ENCODE measurements at regions not wholly inside any gene's neighbourhood (a gene's known extent, or its start where the extent isn't known, plus 50 kb on each side); places are given as distances from the start of the nearest gene placed in this dataset.

- no peak for TF ChIP-seq CTCF (conservative IDR thresholded peaks at IDR 0.05)
- DNase-seq, result no peak
Observed at GRCh38 chr7:49418963-49419362, 354.5 kb upstream of the VWC2 start.

GRCh38 chr7:49422564-49422963 is 350.9 kb upstream of the VWC2 start:
- Mint-ChIP-seq H3K4me3 (no peak overlapping the region), H3K4me1 (peaks cover 8% of the 10 kb centered on the region), H3K36me3 (ENCODE audit: low read depth) (no peaks in the 10 kb centered on the region), H3K27ac (no peak overlapping the region), H3K27me3 (ENCODE audit: insufficient read depth) (no peaks in the 10 kb centered on the region), H3K9me3 (no peaks in the 10 kb centered on the region)
- H3K9me3 ChIP-seq (ENCODE audit: control insufficient read depth, low read length), result no peaks in the 10 kb centered on the region
- no peak for TF ChIP-seq CTCF (conservative IDR thresholded peaks at IDR 0.05)
- H3K4me1 ChIP-seq (ENCODE audit: control insufficient read depth, insufficient read depth, low read length), result no peaks in the 10 kb centered on the region
- no peak overlapping the region for H3K27ac ChIP-seq (ENCODE audit: low read depth, low read length)
- no peak for DNase-seq
- no peaks in the 10 kb centered on the region for H3K36me3 ChIP-seq (ENCODE audit: control insufficient read depth, insufficient read depth, low read length)
- no peaks in the 10 kb centered on the region for H3K27me3 ChIP-seq (ENCODE audit: control insufficient read depth, insufficient read depth, low read length, poor library complexity, severe bottlenecking)
- no peak overlapping the region for H3K4me3 ChIP-seq (ENCODE audit: low read length)
- no peak overlapping the region for H3K9ac ChIP-seq (ENCODE audit: extremely low read depth, low read length, poor library complexity, severe bottlenecking)

More at GRCh38 chr7:49418963-49419362, 354.5 kb upstream of the VWC2 start:
- no peaks in the 10 kb centered on the region for H3K4me1 ChIP-seq (ENCODE audit: control insufficient read depth, insufficient read depth, low read length)
- Mint-ChIP-seq H3K4me1 (peaks cover 8% of the 10 kb centered on the region), H3K36me3 (ENCODE audit: low read depth) (no peaks in the 10 kb centered on the region), H3K4me3 (no peak overlapping the region), H3K9me3 (no peaks in the 10 kb centered on the region), H3K27me3 (ENCODE audit: insufficient read depth) (no peaks in the 10 kb centered on the region), H3K27ac (no peak overlapping the region)
- H3K27ac ChIP-seq (ENCODE audit: low read depth, low read length), result no peak overlapping the region
- H3K4me3 ChIP-seq (ENCODE audit: low read length), result no peak overlapping the region
- no peak overlapping the region for H3K9ac ChIP-seq (ENCODE audit: extremely low read depth, low read length, poor library complexity, severe bottlenecking)
- H3K36me3 ChIP-seq (ENCODE audit: control insufficient read depth, insufficient read depth, low read length), result no peaks in the 10 kb centered on the region
- no peaks in the 10 kb centered on the region for H3K27me3 ChIP-seq (ENCODE audit: control insufficient read depth, insufficient read depth, low read length, poor library complexity, severe bottlenecking)
- WGBS, 2 experiments (ENCODE audit: insufficient coverage in 1 of 2, insufficient read length in 1 of 2), result 96 to 100% methylated on average over 1 to 3 of the region's 3 CpGs
- H3K9me3 ChIP-seq (ENCODE audit: control insufficient read depth, low read length), result peaks cover 5% of the 10 kb centered on the region

GRCh38 chr7:49424109-49424508 is 349.3 kb upstream of the VWC2 start:
- no peak overlapping the region for H3K4me3 ChIP-seq (ENCODE audit: low read length)
- no peaks in the 10 kb centered on the region for H3K9me3 ChIP-seq (ENCODE audit: control insufficient read depth, low read length)
- H3K36me3 ChIP-seq (ENCODE audit: control insufficient read depth, insufficient read depth, low read length), result no peaks in the 10 kb centered on the region
- DNase-seq, result no peak
- no peak overlapping the region for H3K27ac ChIP-seq (ENCODE audit: low read depth, low read length)
- TF ChIP-seq CTCF (conservative IDR thresholded peaks at IDR 0.05), result no peak
- Mint-ChIP-seq H3K27me3 (ENCODE audit: insufficient read depth) (no peaks in the 10 kb centered on the region), H3K27ac (no peak overlapping the region), H3K9me3 (no peaks in the 10 kb centered on the region), H3K4me1 (peaks cover 8% of the 10 kb centered on the region), H3K36me3 (ENCODE audit: low read depth) (no peaks in the 10 kb centered on the region), H3K4me3 (no peak overlapping the region)
- no peaks in the 10 kb centered on the region for H3K4me1 ChIP-seq (ENCODE audit: control insufficient read depth, insufficient read depth, low read length)
- no peaks in the 10 kb centered on the region for H3K27me3 ChIP-seq (ENCODE audit: control insufficient read depth, insufficient read depth, low read length, poor library complexity, severe bottlenecking)
- H3K9ac ChIP-seq (ENCODE audit: extremely low read depth, low read length, poor library complexity, severe bottlenecking), result no peak overlapping the region
